Dermis microvascular lymphatic vessel endothelial cell (primary cell): ENCODE measurements at regions not wholly inside any gene's neighbourhood (a gene's known extent, or its start where the extent isn't known, plus 50 kb on each side); places are given as distances from the start of the nearest gene placed in this dataset.
A peak's percentile ranks its signal among the peaks of the same experiment; 100 is the strongest.
"Not testable (repeated sequence)": the region's sequence is repeated elsewhere in the genome, so short reads cannot be mapped to it uniquely, and the experiment has no call there.

Experiments
- DNase-seq, 2 donors: peaks; one replicate each; pipeline versions ENCODE4 v3.0.0 to v3.0.0-alpha.2; 2010; ENCODE audit warnings: low read depth in 2 of 2

DNA sequence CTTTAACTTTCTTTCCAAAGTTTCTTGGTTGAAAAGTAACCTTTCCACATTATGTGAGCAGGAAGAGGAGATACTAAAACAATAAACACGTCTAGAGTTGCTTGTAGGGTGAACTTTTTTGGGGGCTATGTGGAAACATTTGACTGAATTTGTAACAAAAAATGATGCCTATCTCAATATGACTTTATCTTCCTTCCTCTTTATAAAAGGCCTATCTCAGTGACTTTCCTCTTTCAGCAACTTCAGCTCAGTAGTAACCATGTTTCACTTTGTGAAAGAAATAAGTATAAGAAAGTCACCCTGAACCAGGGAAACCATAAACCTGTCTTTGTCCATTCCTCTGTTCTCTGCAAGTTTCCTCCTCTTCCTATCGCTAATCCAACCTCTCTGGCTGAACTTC, 124.7 kb upstream of the TMEM164 start:
- DNase-seq = no peak

DNA sequence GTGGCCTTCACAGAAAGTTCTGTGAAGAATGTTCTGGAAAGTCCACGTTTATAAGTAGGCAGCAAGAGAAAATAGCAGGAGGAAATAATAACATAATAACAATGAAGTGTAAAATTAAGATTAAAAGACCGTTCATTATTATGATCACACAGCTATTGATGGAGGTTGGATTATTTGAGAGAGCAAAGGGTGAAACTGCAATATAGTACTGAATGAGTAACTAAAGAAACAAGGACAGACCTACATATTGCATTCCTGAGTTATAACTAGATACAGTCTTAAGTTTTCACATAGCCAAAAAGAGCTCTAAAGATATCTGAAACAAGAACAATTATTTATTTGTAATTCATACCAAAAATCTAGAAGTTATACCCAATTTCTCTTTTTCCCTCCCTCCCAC, 122.9 kb upstream of the TMEM164 start:
- DNase-seq = no peak

DNA sequence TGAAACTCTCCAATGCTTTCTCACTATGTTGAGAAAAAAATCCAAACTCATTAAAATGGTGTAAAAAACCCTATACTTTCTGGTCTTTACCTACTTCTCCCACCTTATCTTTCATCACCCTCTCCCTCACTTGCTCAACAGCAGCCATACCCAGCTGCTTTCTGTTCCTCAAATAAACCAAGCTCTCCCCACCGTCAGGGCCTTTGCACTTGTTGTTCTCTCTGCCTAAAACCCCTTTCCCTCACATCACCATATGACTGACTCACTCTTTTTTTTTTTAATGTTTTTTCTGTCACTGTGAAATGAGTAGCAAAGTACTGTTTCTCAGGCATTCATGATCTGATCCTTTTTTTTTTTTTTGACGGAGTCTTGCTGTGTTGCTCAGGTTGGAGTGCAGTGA, 122.3 kb upstream of the TMEM164 start:
- no peak for DNase-seq

DNA sequence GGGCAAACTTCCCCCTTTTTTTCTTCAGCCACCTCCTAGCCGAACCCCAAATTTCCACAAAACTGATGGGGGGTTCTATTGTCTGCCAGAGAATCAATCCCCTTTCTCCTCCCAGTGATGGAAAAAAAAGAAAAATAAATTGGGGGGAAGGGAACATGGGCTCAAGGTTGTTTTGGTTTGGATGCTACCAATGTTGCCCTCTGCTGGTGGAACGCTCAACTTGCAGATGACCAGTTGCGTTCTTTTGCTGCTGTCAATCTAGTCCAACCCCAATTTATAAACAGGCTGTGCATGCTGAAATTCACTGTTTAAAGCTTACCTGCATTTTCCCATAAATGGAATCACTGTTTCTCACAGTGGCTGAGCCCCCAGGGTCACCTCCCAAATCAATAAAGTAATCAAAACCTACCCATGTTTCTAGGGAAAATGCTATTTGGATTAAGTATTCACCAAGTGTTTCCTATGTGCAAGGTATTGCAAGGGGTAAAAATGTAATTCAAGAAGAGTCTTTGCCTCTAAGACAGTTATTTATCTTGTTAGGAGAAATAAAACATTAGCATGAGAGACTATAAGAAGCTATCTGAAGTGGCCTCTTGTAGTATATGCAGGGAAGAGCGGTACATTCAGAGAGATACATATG, 116.7 kb upstream of the TMEM164 start:
- peak; percentile 30 to 55 for DNase-seq

DNA sequence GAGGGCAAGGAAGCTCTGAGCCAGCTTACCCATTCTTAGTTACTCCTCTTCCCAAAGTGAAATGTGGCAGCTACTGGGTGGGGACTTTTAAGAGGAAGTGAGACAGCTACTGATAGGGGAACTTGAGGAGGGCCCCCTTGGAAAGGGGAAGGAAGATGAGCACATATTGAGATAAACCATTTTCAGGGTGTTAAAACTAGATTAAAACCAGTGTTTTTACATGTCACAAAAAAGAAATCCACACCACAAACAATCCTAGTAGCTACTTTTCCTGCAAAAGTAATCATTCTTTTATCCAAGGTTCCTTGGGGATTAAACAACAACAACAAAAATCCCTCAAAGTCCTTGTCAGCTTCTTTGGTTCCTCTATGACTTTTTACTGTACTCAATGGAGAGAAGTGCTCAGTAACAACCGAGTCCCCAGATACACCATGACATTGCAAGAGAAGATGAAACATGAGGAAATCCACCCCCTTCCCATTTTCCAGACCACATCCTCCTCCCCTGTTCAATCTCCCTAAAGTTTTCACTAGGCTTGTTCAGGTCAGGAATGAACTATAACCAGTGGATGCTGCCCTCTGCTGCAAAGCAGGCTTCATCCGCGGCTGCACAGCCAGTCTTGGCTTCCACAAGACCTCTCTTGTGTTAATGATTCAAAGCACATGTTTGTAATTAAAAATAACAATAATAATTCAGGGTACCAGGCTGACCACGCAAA, 113.5 kb upstream of the TMEM164 start:
- no peak for DNase-seq

DNA sequence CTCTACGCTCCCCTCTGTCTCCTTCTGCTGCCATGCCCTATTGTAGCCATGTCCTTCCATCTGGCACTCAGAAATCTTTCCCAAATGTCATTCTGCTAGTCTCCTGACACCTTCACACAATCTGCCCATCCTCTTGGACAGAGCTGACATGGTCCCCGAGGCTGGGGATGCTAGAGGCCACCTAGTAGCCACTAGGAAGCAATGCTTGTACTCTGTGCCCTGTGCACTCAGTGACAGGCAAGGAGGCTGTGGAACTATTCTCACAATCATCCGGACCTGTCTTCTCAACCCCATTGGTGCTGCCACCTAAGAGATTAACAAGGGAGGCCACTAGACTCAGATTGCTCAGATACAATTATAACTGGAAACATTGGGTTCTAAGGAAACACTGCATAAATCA, 112.6 kb upstream of the TMEM164 start:
- DNase-seq = no peak

DNA sequence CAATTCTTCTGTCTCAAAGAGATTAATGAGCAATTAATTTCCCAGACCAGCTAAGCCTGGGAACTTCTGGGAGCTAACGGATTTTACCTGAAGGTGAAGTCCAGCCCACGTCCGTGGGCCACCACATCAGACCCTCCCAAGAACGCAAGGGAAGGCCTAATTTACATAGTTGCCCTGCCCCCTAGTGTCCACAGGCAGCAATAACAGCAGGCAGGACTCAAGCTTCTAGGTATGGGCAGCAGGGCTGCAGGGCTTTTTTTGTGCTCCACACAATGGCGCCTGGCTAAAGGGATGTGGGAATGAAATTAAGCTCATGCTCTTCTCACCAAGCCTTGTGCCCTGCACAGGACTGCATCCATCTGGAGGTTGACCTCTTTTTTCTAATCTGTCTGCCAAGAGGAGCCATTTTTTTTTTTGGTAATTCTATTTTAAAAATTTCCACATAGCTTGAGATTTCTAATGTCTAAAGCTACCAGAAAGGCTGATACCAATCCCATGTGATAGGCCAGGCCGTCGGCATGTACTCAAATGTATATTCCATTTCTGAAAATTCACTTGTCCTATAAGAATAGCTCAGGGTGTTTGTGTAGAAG, 111.9 kb upstream of the TMEM164 start:
- peak; percentile 37 to 61 for DNase-seq

DNA sequence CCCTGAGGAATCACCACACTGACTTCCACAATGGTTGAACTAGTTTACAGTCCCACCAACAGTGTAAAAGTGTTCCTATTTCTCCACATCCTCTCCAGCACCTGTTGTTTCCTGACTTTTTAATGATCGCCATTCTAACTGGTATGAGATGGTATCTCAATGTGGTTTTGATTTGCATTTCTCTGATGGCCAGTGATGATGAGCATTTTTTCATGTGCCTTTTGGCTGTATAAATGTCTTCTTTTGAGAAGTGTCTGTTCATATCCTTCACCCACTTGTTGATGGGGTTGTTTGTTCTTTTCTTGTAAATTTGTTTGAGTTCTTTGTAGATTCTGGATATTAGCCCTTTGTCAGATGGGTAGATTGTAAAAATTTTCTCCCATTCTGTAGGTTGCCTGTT, 106.9 kb upstream of the TMEM164 start:
- not testable (repeated sequence) for DNase-seq

DNA sequence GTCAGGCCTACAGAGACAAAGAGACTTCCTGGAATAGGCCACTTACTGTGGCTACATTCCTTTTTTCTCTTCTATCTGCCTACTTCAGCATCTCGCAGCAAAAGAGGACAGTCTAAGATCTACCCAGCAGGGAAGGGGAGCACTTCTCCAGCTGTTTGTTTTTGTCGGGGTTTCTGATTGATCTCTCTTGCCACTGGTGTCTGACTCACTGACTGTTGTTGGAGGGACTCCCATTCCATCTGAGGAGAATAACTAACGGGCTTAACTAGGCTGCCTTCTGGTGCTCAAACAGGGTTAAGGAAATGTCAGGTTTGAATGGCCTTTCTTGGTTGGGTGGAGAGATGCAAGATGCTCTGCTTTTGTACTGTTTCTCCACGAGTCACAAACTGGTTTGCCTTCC, 100.2 kb upstream of the TMEM164 start:
- no peak for DNase-seq

DNA sequence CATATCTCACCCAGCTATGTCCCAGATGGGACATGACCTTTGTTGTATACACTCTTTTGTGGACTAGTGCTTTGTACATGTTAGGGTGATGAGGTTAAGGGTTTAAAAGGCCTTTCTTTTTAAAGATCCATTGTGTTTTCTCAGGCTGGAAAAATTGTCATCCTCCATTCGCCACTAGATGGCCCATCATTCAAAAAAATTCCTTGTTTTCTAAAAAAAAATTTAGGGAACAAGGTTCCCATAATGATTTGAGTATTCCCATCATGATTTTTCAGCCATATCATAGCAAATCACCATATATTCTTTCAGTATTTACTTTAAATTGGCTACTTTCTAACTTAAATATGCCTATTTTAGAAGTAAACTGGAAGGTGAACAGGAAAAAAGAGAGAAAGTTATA, 91.9 kb upstream of the TMEM164 start:
- peak in 1 of 2 donors; percentile 2 for DNase-seq

DNA sequence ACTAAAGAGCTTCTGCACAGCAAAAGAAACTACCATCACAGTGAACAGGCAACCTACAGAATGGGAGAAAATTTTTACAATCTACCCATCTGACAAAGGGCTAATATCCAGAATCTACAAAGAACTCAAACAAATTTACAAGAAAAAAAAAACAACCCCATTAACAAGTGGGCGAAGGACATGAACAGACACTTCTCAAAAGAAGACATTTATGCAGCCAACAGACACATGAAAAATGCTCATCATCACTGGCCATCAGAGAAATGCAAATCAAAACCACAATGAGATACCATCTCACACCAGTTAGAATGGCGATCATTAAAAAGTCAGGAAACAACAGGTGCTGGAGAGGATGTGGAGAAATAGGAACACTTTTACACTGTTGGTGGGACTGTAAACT, 89.9 kb upstream of the TMEM164 start:
- DNase-seq = not testable (repeated sequence)

DNA sequence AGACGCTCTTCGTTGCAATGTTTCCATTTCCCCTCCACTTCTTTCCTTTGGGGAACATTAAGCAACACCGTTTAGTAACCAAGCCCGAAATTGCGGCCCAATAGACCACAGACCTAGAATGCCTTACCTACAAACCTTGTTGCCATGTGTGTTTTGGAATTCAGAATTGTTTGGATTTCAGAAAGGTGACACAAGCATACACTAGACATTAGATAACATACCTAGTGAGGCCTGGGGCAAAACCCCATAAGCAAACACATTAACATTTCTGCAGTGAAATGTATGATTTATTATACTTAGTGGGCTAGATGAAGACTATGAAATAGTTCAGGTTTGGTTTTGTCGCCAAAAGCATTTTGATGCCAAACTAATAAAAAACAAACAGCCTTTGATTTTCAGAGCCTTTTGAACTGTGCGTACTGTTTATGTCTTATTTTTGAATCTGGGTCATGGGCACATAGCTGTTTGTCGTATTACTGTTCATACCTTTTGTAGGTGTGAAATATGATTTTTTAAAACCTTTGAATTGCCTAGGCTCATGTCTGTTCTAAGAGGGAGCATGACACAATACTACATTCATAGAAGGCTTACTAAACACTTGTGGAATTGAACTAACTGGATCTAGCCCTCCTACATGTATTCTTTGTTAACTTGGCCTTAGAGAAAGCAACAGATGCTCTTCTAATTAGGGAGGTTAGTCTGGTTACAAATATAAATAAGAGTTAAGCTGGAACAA, 88.6 kb upstream of the TMEM164 start:
- DNase-seq = no peak

DNA sequence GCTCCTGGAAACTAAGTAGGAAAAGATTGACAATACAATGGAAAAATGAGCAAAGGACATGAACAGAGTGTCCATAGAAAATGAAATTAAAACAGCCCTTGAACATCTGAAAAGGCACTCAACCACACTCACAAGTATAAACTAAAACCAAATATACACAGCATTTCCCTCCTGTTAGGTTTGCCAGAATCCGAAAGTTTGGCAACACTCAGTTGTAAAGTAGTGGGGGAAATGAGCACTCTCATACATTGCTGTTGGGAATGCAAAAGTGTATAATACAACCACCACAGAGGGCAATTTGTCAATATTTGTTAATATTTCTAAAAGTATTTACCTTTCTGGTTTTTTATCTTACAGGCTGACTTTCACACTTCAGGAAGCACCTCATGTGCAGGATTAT, 84.2 kb upstream of the TMEM164 start:
- no peak for DNase-seq

DNA sequence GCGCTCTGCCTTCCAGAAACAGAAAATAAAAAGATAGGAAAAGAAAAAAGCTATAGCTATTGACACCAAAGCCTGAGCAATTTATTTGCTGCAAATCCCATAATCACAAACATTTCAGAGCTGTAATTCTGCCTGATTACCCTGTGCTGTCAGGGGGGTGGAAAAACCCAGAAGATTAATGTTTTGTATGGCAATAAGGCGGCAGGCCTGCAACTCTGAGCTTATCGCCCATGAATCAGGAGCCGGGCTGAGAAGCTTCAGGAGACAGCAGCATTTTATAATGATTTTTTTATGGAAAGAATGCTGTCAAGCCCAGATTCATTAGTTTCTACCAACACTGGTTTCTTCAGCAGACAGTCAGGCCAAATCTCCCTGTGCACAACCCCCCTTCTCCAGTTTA, 82.6 kb upstream of the TMEM164 start:
- no peak for DNase-seq

DNA sequence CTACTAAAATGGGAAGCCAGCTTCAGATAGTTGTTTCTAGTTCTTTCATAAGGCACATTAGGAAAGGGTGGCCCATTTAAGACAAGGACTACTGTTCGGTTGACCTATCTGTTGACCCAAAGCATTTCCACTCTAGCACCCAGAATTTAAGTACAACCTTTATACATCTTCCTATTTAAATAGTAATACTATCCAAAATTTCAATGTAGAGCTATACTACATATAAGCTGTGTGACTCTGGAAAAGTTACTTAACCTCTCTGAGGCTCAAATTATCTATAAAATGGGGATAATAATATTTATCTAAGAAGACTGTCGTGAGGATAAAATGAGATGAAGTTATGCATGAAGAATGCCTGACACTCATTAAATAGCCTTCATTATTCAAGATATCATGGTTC, 82.0 kb upstream of the TMEM164 start:
- DNase-seq = no peak

DNA sequence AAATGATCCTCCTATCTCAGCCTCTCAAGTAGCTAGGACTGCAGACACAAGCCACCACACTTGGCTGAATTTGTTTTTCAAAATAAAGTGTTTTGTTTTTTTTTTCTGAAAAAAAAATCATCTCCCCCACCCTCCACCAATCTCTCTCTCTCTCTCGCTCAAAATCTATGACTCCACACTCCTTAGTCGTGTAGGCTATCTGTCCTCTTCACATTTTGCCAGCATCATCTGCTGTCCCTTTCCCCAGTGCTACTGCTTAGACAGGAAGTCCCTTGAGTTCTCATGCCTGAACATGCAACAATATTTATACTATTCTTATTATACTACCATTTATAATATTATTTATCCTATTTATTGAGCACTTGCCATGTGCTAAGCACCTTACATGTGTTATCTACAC, 80.7 kb upstream of the TMEM164 start:
- no peak for DNase-seq

DNA sequence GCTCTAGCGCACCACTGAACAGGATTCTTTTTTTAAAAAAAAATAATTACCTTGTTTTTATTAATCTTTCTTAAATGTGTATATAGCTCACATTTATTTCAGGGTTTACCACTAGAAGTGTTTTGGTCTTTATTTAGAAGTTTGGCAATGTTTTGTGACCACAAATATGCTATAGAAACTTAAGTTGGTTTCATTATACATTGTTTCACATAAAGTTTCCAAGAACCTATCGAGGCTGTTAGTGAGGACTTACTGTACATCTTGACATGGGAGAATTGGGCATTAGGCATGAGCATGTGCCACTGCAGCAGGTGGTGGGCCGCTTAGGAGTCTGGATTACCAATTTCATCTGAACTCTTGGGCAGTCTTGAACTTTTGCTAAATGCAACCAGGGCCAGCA, 77.9 kb upstream of the TMEM164 start:
- DNase-seq = not testable (repeated sequence)

DNA sequence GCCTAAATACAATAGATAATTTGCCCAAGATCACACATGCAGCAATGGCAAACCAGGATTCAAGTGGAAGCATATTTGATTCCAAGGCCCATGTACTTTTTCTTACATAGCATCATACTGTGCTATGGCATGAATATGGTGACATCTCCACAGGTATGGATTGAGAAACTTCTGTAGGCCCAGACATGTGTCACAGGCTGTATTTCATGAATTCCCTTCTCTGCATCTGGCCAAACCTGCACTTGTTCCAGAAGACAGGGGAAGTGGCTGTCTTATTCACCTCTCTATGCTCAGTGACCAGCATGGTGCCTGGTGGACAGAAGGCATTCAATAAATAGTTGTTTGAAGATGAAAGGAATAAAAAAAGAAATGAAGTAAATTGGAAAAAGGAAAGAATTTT, 77.3 kb upstream of the TMEM164 start:
- DNase-seq = no peak

DNA sequence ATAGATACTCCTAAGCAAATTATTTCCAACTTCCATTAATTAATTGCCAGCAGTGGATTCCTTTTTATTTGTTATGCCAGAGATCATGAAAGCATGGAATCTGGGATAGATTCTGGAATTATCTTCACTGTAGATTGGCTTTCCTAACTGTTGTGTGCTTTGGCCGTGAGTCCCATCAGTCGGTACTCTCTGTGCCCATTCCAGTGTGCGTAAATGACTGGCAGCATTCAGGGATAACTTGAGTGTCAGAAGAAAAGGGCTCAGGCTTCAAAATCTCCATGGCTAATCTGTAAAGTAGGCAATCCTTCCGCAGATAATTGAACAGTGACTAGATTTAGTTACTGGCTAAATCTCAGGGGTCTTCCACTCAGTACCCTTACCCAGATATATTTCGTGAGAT, 76.8 kb upstream of the TMEM164 start:
- no peak for DNase-seq

DNA sequence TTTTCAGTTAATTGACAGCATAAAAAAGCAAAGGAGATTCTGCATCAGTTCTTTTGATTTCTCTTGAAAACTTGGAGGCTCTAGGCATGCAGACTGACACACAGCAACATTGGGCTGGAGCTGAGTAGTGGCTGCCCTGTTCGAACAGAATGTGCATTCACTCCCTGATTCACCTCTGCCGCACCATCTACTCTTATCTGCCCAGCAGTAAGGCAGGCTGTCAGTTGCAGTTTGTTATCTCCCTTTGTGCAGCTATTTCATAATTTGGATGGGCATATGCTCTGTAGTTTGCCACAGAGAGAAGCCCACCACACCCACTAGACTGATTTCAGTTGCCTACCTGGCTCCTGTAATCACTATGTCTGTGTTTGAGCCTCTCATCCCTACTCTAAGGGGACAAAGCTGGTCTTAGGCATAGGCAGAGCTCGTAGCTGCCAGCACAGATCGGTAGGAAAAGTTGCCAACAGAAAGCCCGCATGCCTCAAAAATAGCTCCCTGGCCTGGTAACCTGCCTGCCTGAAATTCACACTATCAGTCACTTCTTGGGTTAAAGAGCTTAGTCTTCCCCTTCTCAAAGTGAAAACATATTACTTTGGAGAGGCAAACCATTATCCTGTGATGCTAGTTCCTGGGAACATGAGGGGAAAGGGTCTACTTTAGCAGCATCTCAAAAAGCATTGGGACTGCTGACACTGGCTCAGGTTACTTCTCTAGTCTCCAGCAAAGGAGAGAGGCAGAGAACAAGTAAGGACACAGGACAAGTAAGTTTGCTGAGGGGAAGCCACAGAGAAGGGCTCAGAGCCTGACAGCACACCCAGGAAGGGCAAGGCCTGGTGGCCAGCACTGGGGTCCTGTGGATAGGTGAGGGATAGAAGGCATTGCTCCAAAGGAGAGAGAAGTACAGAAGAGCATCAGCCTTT, 75.9 kb upstream of the TMEM164 start:
- no peak for DNase-seq

DNA sequence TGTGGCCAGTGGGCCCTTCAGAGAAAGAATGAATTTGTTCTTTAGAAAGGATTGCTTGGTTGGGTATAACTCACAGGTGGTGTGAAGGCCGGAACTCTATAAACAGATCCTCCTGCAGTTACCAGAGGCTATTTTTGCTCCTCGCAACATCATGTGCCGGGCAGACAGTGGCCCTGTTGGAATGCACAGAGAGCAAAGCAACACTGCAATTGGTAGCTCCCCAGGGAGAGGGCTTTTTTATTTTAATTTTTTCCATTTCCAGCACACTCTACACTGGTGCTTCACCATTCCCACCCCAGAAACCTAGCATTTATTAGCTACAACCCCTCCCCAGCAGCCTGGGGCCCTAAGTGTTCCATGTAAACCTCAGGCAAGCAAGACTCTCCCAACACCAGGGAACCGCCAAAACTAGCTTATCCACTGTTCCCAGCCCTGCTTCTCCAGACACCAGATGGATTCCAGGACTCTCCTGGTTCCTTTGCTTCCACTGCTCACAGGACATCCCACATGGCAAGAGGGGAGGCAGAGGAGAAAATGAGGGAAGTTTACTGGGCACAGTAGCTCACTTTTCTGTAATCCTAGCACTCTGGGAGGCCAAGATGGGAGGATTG, 75.1 kb upstream of the TMEM164 start:
- no peak for DNase-seq
